ENCODE measurements at regions not wholly inside any gene's neighbourhood (a gene's known extent, or its start where the extent isn't known, plus 50 kb on each side); places are given as distances from the start of the nearest gene placed in this dataset.
A peak's percentile ranks its signal among the peaks of the same experiment; 100 is the strongest.

DNA sequence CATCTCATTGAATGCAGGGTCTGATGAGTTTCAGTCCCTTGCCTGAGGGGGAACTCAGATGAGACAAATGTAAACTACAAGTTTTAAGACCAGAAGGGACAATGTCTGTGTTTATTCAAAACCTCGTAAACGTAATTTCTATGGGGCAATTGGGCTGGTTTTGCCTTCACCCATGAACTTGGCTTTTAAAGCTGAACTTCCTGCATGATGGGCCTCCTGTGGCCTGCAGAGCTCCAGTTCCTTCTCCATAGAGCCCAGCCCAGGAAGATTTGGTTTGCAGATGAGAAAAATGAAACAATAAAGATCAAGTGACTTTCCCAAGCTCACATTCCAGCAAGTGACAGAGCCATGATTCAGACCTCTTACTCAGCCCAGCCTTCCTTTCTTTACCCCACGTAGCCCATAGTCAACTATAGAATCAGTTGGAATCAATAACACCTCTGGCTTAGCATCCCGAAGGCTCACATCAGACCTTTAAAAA, 612.3 kb downstream of the UTRN start:
- Histone ChIP-seq H3K4me3 (ENCODE audit: insufficient read depth, low read length) (peak overlapping the region; percentile 13), H3K4me2 (ENCODE audit: insufficient read depth, low read length) (peak overlapping the region; percentile 72), H3K27me3 (ENCODE audit: insufficient read depth, low read length) (no peaks in the 10 kb centered on the region), H3K4me1 (ENCODE audit: insufficient read depth, low read length) (peaks cover 25% of the 10 kb centered on the region), H3K36me3 (ENCODE audit: insufficient read depth, low read length) (no peaks in the 10 kb centered on the region), H4K20me1 (ENCODE audit: insufficient read depth, low read length) (no peaks in the 10 kb centered on the region), H2AFZ (ENCODE audit: low read length) (peak overlapping the region; percentile 69), H3K79me2 (ENCODE audit: insufficient read depth, low read length) (no peaks in the 10 kb centered on the region), H3K27ac (ENCODE audit: low read depth, low read length) (peak overlapping the region; percentile 97), H3K9me3 (ENCODE audit: low read depth, low read length) (no peaks in the 10 kb centered on the region)
- TF ChIP-seq, protein P1, sequence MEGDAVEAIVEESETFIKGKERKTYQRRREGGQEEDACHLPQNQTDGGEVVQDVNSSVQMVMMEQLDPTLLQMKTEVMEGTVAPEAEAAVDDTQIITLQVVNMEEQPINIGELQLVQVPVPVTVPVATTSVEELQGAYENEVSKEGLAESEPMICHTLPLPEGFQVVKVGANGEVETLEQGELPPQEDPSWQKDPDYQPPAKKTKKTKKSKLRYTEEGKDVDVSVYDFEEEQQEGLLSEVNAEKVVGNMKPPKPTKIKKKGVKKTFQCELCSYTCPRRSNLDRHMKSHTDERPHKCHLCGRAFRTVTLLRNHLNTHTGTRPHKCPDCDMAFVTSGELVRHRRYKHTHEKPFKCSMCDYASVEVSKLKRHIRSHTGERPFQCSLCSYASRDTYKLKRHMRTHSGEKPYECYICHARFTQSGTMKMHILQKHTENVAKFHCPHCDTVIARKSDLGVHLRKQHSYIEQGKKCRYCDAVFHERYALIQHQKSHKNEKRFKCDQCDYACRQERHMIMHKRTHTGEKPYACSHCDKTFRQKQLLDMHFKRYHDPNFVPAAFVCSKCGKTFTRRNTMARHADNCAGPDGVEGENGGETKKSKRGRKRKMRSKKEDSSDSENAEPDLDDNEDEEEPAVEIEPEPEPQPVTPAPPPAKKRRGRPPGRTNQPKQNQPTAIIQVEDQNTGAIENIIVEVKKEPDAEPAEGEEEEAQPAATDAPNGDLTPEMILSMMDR (IDR thresholded peaks at IDR 0.05; ENCODE audit: extremely low read depth, low read depth, low read length): no peak
- DNase-seq (ENCODE audit: insufficient read length, low spot score, missing footprints): no peak

DNA sequence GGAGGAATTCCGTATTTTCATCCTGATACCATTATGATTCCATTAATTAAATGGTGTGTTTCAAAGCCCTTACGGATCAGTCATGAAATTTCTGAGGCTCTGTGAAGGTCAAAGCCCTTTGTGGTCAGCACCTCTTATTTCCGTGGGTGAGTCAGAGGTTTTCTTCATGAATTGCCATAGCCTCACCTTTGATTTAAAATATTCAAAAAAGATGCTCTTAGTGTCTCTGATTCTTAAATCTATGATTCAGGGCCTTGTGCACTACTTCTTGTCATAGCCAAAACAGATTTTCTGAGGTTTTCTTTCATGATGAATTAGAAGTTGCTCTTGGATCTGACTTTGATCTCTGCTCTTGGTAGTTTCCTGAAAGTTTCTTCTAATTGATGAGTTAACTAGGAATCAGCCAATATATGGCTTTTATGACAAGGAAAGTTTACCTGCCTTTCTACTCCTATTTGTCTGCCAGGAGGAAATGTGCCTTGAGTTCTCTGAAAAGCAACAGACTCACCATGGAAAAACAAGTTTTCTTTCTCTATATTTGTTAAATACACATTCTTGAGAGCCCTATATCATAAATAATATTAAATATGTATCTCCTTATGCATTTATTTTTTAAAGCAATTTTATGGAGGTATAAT, 613.0 kb downstream of the UTRN start:
- Histone ChIP-seq H3K27ac (ENCODE audit: low read depth, low read length) (peak overlapping the region; percentile 97), H3K4me1 (ENCODE audit: insufficient read depth, low read length) (peaks cover 25% of the 10 kb centered on the region), H3K4me2 (ENCODE audit: insufficient read depth, low read length) (peak overlapping the region; percentile 72), H4K20me1 (ENCODE audit: insufficient read depth, low read length) (no peaks in the 10 kb centered on the region), H3K4me3 (ENCODE audit: insufficient read depth, low read length) (peak overlapping the region; percentile 13), H3K27me3 (ENCODE audit: insufficient read depth, low read length) (no peaks in the 10 kb centered on the region), H2AFZ (ENCODE audit: low read length) (no peak overlapping the region), H3K36me3 (ENCODE audit: insufficient read depth, low read length) (no peaks in the 10 kb centered on the region), H3K79me2 (ENCODE audit: insufficient read depth, low read length) (no peaks in the 10 kb centered on the region), H3K9me3 (ENCODE audit: low read depth, low read length) (no peaks in the 10 kb centered on the region)
- DNase-seq (ENCODE audit: insufficient read length, low spot score, missing footprints): no peak
- TF ChIP-seq, protein P1 (IDR thresholded peaks at IDR 0.05; ENCODE audit: extremely low read depth, low read depth, low read length): no peak

DNA sequence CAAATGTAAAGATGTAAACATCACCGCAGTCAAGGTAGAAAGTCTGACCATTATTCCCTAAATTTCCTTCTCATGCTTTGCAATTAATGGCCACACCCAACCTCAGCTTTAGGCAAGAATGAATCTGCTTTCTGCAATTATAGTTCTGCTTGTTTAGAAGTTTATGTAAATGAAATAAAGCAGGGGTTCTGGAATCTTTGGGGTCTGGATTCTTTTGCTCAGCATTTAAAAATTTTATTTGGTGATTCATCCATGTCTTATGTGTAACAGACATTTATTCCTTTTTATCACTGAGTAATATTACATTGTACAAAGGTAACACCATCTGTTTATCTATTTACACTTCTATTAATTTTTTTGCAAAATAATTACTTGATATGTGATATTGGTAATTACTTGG, 613.6 kb downstream of the UTRN start:
- DNase-seq (ENCODE audit: insufficient read length, low spot score, missing footprints): no peak
- Histone ChIP-seq H3K4me1 (ENCODE audit: insufficient read depth, low read length) (peaks cover 25% of the 10 kb centered on the region), H3K79me2 (ENCODE audit: insufficient read depth, low read length) (no peaks in the 10 kb centered on the region), H4K20me1 (ENCODE audit: insufficient read depth, low read length) (no peaks in the 10 kb centered on the region), H3K36me3 (ENCODE audit: insufficient read depth, low read length) (no peaks in the 10 kb centered on the region), H3K27me3 (ENCODE audit: insufficient read depth, low read length) (no peaks in the 10 kb centered on the region), H3K27ac (ENCODE audit: low read depth, low read length) (peak overlapping the region; percentile 97), H2AFZ (ENCODE audit: low read length) (no peak overlapping the region), H3K4me2 (ENCODE audit: insufficient read depth, low read length) (peak overlapping the region; percentile 72), H3K4me3 (ENCODE audit: insufficient read depth, low read length) (no peak overlapping the region), H3K9me3 (ENCODE audit: low read depth, low read length) (no peaks in the 10 kb centered on the region)
- TF ChIP-seq, protein P1 (IDR thresholded peaks at IDR 0.05; ENCODE audit: extremely low read depth, low read depth, low read length): no peak

DNA sequence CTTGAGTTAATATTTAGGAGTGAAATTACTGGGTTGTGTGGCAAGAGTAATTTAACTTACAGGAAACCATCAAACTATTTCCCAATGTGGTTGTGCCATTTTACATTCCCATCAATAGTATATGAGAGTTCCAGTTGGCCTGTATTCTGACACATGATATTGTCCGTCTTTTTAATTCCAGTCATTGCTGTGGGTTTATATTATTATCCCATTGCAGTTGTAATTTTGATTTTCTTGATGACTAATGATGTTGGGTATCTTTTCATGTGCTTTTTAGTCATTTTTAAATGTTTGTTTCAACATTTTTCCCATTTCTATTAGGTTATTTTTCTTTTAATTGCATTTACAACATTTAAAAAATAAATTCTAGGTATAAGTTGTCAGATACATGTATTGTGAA, 614.0 kb downstream of the UTRN start:
- H3K27me3 ChIP-seq (ENCODE audit: insufficient read depth, low read length): no peaks in the 10 kb centered on the region
- H3K4me1 ChIP-seq (ENCODE audit: insufficient read depth, low read length): peaks cover 25% of the 10 kb centered on the region
- no peaks in the 10 kb centered on the region for H3K79me2 ChIP-seq (ENCODE audit: insufficient read depth, low read length)
- no peak overlapping the region for H2AFZ ChIP-seq (ENCODE audit: low read length)
- H3K4me3 ChIP-seq (ENCODE audit: insufficient read depth, low read length): no peak overlapping the region
- peak overlapping the region; percentile 97 for H3K27ac ChIP-seq (ENCODE audit: low read depth, low read length)
- no peak for DNase-seq (ENCODE audit: insufficient read length, low spot score, missing footprints)
- H3K9me3 ChIP-seq (ENCODE audit: low read depth, low read length): no peaks in the 10 kb centered on the region
- TF ChIP-seq, protein P1 (IDR thresholded peaks at IDR 0.05; ENCODE audit: extremely low read depth, low read depth, low read length): no peak
- H4K20me1 ChIP-seq (ENCODE audit: insufficient read depth, low read length): no peaks in the 10 kb centered on the region
- no peaks in the 10 kb centered on the region for H3K36me3 ChIP-seq (ENCODE audit: insufficient read depth, low read length)
- H3K4me2 ChIP-seq (ENCODE audit: insufficient read depth, low read length): peak overlapping the region; percentile 72

Measured in osteoblast (primary cell).